Bronchial epithelial cell (primary cell): ENCODE measurements at regions not wholly inside any gene's neighbourhood (a gene's known extent, or its start where the extent isn't known, plus 50 kb on each side); places are given as distances from the start of the nearest gene placed in this dataset.

ENCODE experiments used
- DNase-seq: peaks from one replicate; pipeline ENCODE4 v3.0.0-alpha.2; 2010; ENCODE audit warnings: low read depth
- FAIRE-seq: peaks from 2 replicates; lab custom pipeline; 2011; peaks lifted over from hg19 to GRCh38; lab: Jason Lieb, UNC
- H3K27me3 ChIP-seq: 2 replicates; pipeline ENCODE4 v1.5.1; 2011; ENCODE audit warnings: low read length; ENCODE audit not compliant: control insufficient read depth, insufficient read depth
- H3K36me3 ChIP-seq: 2 replicates; pipeline ENCODE4 v1.5.1; 2011; ENCODE audit warnings: low read length; ENCODE audit not compliant: control insufficient read depth, insufficient read depth
- H3K4me3 ChIP-seq: 2 replicates; pipeline ENCODE4 v1.5.1; 2011; ENCODE audit warnings: mild to moderate bottlenecking, low read depth, low read length, control low read depth
- CTCF ChIP-seq: IDR thresholded peaks from 2 replicates; pipeline ENCODE4 v1.5.1; 2011; ENCODE audit warnings: mild to moderate bottlenecking, moderate library complexity, low read length, control low read depth, inconsistent platforms; ENCODE audit not compliant: insufficient read depth, severe bottlenecking

GRCh38 chr1:242738702-242739645, 214.5 kb upstream of the PLD5 start:
- Histone ChIP-seq H3K27me3 (no peaks in the 10 kb centered on the region), H3K4me3 (no peak overlapping the region), H3K36me3 (no peaks in the 10 kb centered on the region)
- no peak for FAIRE-seq
- TF ChIP-seq CTCF = no peak
- DNase-seq = no peak

GRCh38 chr1:242736611-242737010, 212.1 kb upstream of the PLD5 start:
- no peak overlapping the region for H3K4me3 ChIP-seq
- H3K27me3 ChIP-seq = no peaks in the 10 kb centered on the region
- no peaks in the 10 kb centered on the region for H3K36me3 ChIP-seq
- FAIRE-seq (no peak), DNase-seq (no peak)
- TF ChIP-seq CTCF = no peak

- FAIRE-seq = no peak
- H3K27me3 ChIP-seq = no peaks in the 10 kb centered on the region
- TF ChIP-seq CTCF = no peak
- H3K4me3 ChIP-seq = no peak overlapping the region
- no peak for DNase-seq
- no peaks in the 10 kb centered on the region for H3K36me3 ChIP-seq
These were observed 210.8 kb upstream of the PLD5 start for GRCh38 chr1:242735323-242735722.

- H3K4me3 ChIP-seq = no peak overlapping the region
- no peak for FAIRE-seq
- TF ChIP-seq CTCF = no peak
- DNase-seq = no peak
- no peaks in the 10 kb centered on the region for H3K27me3 ChIP-seq
- H3K36me3 ChIP-seq = no peaks in the 10 kb centered on the region
These were observed 206.9 kb upstream of the PLD5 start for GRCh38 chr1:242731446-242731845.

- H3K36me3 ChIP-seq = no peaks in the 10 kb centered on the region
- FAIRE-seq = no peak
- TF ChIP-seq CTCF = no peak
- H3K4me3 ChIP-seq = no peak overlapping the region
- no peaks in the 10 kb centered on the region for H3K27me3 ChIP-seq
- no peak for DNase-seq
These were observed 204.2 kb upstream of the PLD5 start for GRCh38 chr1:242728696-242729095.
